Gastroesophageal sphincter (tissue), 3 donors: ENCODE measurements at regions not wholly inside any gene's neighbourhood (a gene's known extent, or its start where the extent isn't known, plus 50 kb on each side); places are given as distances from the start of the nearest gene placed in this dataset.

Experiments
- EP300 ChIP-seq: sonication (generic); formaldehyde crosslinking; IDR thresholded peaks from one replicate; pipeline ENCODE4 v1.6.1; 2017; ENCODE audit warnings: antibody characterized with exemption, mild to moderate bottlenecking
- POLR2A ChIP-seq, 2 donors: fragments of 450-650 bp; IDR thresholded peaks; one replicate each; pipeline ENCODE4 v1.6.1; 2017; ENCODE audit warnings: antibody characterized with exemption in 2 of 2, mild to moderate bottlenecking in 2 of 2, moderate library complexity in 1 of 2
- TF ChIP-seq, protein P1 (sequence below), 4 experiments: fragments of 200-600 bp in 2 of 4; fragments of 450-650 bp in 2 of 4; sonication (generic) in 1 of 4; IDR thresholded peaks; one replicate each; pipeline ENCODE4 v1.5.1; 2017 to 2019; ENCODE audit warnings: antibody characterized with exemption in 4 of 4, mild to moderate bottlenecking in 2 of 4, moderate library complexity in 2 of 4

DNA sequence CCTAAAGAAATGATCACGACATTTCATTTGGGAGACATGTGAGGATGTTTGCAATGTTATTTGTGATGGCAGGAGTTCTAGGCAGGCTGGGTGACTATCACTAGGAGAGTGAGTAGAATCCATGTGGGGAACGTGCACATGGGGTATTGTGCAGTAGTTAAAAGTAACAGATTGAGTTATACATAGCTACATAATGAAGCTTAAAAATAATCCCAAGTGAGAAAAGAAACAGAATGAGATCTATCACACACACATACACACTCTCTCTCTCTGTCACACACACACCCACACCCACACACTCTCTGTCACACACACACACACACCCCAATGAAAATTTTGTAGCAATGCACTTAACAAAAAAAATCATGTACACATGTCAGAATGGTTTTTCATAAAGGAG lies 218.7 kb upstream of the ARG1 start:
- TF ChIP-seq, protein P1, sequence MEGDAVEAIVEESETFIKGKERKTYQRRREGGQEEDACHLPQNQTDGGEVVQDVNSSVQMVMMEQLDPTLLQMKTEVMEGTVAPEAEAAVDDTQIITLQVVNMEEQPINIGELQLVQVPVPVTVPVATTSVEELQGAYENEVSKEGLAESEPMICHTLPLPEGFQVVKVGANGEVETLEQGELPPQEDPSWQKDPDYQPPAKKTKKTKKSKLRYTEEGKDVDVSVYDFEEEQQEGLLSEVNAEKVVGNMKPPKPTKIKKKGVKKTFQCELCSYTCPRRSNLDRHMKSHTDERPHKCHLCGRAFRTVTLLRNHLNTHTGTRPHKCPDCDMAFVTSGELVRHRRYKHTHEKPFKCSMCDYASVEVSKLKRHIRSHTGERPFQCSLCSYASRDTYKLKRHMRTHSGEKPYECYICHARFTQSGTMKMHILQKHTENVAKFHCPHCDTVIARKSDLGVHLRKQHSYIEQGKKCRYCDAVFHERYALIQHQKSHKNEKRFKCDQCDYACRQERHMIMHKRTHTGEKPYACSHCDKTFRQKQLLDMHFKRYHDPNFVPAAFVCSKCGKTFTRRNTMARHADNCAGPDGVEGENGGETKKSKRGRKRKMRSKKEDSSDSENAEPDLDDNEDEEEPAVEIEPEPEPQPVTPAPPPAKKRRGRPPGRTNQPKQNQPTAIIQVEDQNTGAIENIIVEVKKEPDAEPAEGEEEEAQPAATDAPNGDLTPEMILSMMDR (IDR thresholded peaks at IDR 0.05): no peak
- TF ChIP-seq POLR2A (IDR thresholded peaks at IDR 0.05) (no peak), EP300 (no peak)
